ENCODE measurements at regions not wholly inside any gene's neighbourhood (a gene's known extent, or its start where the extent isn't known, plus 50 kb on each side); places are given as distances from the start of the nearest gene placed in this dataset.
A peak's percentile ranks its signal among the peaks of the same experiment; 100 is the strongest.
"Not testable (repeated sequence)": the region's sequence is repeated elsewhere in the genome, so short reads cannot be mapped to it uniquely, and the experiment has no call there.

GRCh38 chr6:44742201-44742600 is 354.7 kb downstream of the CDC5L start:
- H3K9me3 ChIP-seq = no peaks in the 10 kb centered on the region
- TF ChIP-seq CTCF (IDR thresholded peaks at IDR 0.05) (no peak), POLR2A (IDR thresholded peaks at IDR 0.05) (no peak)
- DNase-seq = no peak
- no peak overlapping the region for H3K4me3 ChIP-seq
- no peaks in the 10 kb centered on the region for H3K27me3 ChIP-seq
- H3K36me3 ChIP-seq = no peaks in the 10 kb centered on the region
- H3K27ac ChIP-seq = no peak overlapping the region
- H3K4me1 ChIP-seq = peaks cover 0 to 8% (median 0%) of the 10 kb centered on the region in 4 donors

GRCh38 chr6:44742828-44743372 is 355.4 kb downstream of the CDC5L start:
- Histone ChIP-seq H3K36me3 (no peaks in the 10 kb centered on the region), H3K4me3 (no peak overlapping the region), H3K4me1 (peaks cover 0 to 6% (median 0%) of the 10 kb centered on the region in 4 donors), H3K9me3 (no peaks in the 10 kb centered on the region), H3K27ac (no peak overlapping the region), H3K27me3 (no peaks in the 10 kb centered on the region)
- TF ChIP-seq CTCF (IDR thresholded peaks at IDR 0.05) (no peak), POLR2A (IDR thresholded peaks at IDR 0.05) (no peak)
- DNase-seq = peak in 1 of 3 donors; percentile 65

GRCh38 chr6:44760116-44760515 is 372.6 kb downstream of the CDC5L start:
- not testable (repeated sequence) for DNase-seq, H3K36me3 ChIP-seq, H3K27me3 ChIP-seq, H3K4me1 ChIP-seq, H3K4me3 ChIP-seq, H3K27ac ChIP-seq
- H3K9me3 ChIP-seq = peaks cover 0 to 11% (median 3%) of the 10 kb centered on the region in 4 donors

- H3K9me3 ChIP-seq = peaks cover 0 to 11% (median 3%) of the 10 kb centered on the region in 4 donors
- DNase-seq = no peak
- H3K36me3 ChIP-seq = no peaks in the 10 kb centered on the region
- no peak overlapping the region for H3K4me3 ChIP-seq
- no peaks in the 10 kb centered on the region for H3K4me1 ChIP-seq
- TF ChIP-seq POLR2A (IDR thresholded peaks at IDR 0.05) = no peak
- no peak for TF ChIP-seq CTCF (IDR thresholded peaks at IDR 0.05)
- no peak overlapping the region for H3K27ac ChIP-seq
- H3K27me3 ChIP-seq = no peaks in the 10 kb centered on the region
Observed at GRCh38 chr6:44761046-44761445, 373.5 kb downstream of the CDC5L start.

GRCh38 chr6:44762496-44762895 is 375.0 kb downstream of the CDC5L start:
- no peak overlapping the region for H3K4me3 ChIP-seq
- no peaks in the 10 kb centered on the region for H3K4me1 ChIP-seq
- no peak for TF ChIP-seq CTCF (IDR thresholded peaks at IDR 0.05)
- TF ChIP-seq POLR2A (IDR thresholded peaks at IDR 0.05) = no peak
- H3K27ac ChIP-seq = no peak overlapping the region
- no peaks in the 10 kb centered on the region for H3K27me3 ChIP-seq
- no peak for DNase-seq
- peaks cover 0 to 11% (median 3%) of the 10 kb centered on the region in 4 donors for H3K9me3 ChIP-seq
- no peaks in the 10 kb centered on the region for H3K36me3 ChIP-seq

GRCh38 chr6:44771647-44772415 is 384.3 kb downstream of the CDC5L start:
- H3K27ac ChIP-seq = no peak overlapping the region
- no peaks in the 10 kb centered on the region for H3K36me3 ChIP-seq
- H3K4me1 ChIP-seq = no peaks in the 10 kb centered on the region
- no peaks in the 10 kb centered on the region for H3K9me3 ChIP-seq
- H3K4me3 ChIP-seq = no peak overlapping the region
- no peaks in the 10 kb centered on the region for H3K27me3 ChIP-seq
- DNase-seq = no peak
- no peak for TF ChIP-seq POLR2A (IDR thresholded peaks at IDR 0.05)
- TF ChIP-seq CTCF (IDR thresholded peaks at IDR 0.05) = no peak

Data from Peyer's patch (tissue), 4 donors.